Stimulated activated CD8-positive, alpha-beta memory T cell treated with anti-CD3 and anti-CD28 coated beads, Interleukin-12 subunit alpha, Interleukin-12 subunit beta, amount 100 ng/mL, for 1 hour (primary cell): ENCODE measurements at regions not wholly inside any gene's neighbourhood (a gene's known extent, or its start where the extent isn't known, plus 50 kb on each side); places are given as distances from the start of the nearest gene placed in this dataset.
"Not testable (repeated sequence)": the region's sequence is repeated elsewhere in the genome, so short reads cannot be mapped to it uniquely, and the experiment has no call there.

Experiments
- DNase-seq: peaks from one replicate; pipeline ENCODE4 v3.0.0-alpha.2; 2020; ENCODE audit warnings: low read depth

GRCh38 chr10:63675171-63675570 lies 154.0 kb downstream of the REEP3 start:
- no peak for DNase-seq

GRCh38 chr10:63677001-63677400 lies 155.8 kb downstream of the REEP3 start:
- no peak for DNase-seq

- not testable (repeated sequence) for DNase-seq
Measured at GRCh38 chr10:63680545-63680944, 159.3 kb downstream of the REEP3 start.

DNA sequence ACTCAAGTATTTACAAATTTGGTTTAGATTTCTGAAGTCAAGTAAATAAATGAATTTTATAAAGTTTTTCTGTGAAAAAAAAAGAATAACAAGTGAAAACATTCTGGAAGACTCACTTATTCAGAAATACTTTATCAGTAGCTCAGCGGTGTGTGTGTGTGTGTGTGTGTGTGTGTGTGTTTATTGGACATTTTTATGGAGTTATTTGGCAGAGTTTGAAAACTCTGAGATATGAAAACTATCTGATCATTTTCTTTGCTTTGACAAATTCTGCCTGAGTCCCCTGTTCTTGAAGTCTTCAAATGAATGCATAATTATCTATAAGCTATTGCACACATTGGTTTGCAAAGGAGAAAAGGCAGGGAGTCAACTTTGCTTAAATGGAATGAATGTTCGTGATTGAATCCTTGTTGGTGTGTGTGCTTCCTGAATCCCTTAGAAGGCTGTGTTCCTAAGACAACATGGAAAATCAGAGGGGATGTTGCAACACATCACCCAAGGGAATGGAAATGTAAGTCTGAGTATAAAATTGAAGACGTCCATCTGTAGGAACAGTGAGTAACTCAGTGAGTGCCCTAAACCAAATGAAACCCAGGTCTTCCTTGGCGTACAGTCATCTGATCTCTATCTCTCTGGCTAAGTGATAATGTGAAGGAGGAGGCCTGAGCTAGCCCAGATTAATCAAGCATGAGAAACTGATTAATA lies 160.9 kb downstream of the REEP3 start:
- DNase-seq, result no peak

GRCh38 chr10:63682698-63683052 lies 161.5 kb downstream of the REEP3 start:
- not testable (repeated sequence) for DNase-seq

DNA sequence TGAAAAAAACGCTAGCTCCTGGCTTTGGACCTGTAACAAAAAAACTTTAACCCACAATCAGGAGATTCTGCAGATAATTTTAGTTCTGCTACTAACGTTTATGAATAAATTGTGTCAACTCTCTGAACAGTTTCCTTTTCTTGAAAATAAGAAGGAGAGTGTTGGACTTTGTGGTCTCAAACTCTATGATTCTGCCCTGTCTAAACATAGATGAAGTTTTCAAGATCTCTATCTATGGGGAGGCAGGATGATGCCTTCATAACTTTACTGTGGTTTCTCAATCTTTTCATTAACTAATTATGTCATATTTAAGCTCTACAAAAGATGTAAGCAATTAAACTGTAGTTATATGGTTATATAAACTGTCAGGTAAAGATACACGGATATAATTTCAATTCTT lies 162.0 kb downstream of the REEP3 start:
- DNase-seq, result no peak

- no peak for DNase-seq
Measured at GRCh38 chr10:63683686-63684085, 162.5 kb downstream of the REEP3 start.

DNA sequence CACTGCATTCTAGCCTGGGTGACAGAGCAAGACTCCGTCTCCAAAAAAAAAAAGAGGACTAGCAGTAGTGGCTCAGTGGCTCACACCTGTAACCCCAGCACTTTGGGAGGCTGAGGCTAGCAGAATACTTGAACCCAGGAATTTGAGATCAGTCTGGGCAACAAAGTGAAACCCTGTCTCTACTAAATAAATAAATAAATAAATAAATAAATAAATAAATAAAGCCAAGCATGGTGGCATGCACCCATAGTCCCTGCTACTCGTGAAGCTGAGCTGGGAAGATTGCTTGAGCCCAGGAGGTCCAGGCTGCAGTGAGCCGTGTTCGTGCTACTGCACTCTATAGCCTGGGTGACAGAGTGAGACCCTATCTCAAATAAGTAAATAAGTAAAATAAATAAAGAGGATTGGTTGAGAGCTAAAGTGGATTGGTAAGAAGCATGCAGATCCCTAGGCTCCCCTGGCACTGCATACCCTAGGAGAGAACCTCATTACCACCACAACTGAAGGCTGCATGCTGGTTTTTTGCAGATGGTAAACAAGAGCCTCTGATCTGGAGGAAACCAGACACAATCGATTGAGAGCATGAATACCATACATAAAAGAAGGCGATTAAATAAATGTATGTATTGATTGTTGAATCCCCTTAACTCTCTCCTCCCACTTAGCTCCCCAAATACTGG lies 163.2 kb downstream of the REEP3 start:
- no peak for DNase-seq

GRCh38 chr10:63689768-63690167 lies 168.6 kb downstream of the REEP3 start:
- no peak for DNase-seq

- DNase-seq, result no peak
Measured at GRCh38 chr10:63692220-63692896, 171.2 kb downstream of the REEP3 start.

GRCh38 chr10:63693021-63693420 lies 171.8 kb downstream of the REEP3 start:
- not testable (repeated sequence) for DNase-seq

DNA sequence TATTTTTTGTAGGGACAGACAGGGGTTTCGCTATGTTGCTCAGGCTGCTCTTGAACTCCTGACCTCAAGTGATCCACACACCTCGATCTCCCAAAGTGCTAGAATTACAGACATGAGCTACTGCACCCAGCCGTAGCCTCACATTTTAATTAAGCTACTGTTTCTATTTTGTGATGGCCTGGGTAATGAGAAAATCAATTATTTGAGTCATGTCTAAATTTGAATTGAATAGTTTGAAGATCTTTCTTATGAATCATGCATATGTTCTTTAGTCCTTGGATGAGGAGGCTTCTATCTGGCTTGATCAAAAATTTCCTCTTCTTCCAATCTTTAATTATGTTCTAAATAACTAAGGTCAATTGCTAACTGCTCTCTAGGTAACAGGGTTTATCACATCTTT lies 175.0 kb downstream of the REEP3 start:
- no peak for DNase-seq

DNA sequence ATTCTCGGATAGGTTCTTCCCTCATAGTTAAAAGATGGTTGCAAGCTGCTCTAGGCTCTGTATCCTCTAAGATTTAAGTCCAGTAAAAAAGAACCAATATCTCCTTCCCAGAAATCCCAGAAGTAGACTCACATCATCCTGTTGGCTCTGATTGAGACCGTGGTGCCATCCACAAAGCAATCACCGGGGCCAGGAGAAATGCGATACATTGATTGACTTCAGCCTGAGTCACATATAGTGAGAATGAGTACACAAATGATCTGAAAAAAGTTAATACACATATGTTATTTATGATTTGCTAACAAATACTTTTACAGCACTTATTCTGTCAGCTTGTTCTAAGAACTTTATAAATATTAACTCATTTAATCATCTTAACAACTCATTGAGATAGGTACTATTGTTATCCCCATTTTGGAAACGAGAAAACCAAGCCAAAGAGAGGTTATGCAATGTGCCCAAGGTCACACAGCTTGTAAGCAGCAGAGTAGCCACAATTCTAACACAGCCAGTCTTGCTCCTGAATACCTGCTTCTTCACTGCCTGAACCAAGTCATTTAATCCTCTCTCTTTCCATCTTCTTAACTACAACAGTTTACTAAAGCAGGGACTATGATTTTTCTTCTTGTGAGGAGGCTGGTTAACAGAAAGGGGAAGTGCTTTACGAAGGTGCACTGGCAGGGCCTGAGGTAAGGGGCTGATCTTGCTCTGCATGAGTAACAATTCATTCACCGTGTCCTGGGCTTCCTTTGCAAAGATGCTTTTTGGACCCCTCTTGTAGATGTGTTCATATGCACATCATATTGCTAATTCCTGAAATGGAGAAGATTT lies 177.0 kb downstream of the REEP3 start:
- no peak for DNase-seq

GRCh38 chr10:63698787-63699150 lies 177.6 kb downstream of the REEP3 start:
- DNase-seq, result no peak

GRCh38 chr10:63699785-63700613 lies 178.8 kb downstream of the REEP3 start:
- no peak for DNase-seq

DNA sequence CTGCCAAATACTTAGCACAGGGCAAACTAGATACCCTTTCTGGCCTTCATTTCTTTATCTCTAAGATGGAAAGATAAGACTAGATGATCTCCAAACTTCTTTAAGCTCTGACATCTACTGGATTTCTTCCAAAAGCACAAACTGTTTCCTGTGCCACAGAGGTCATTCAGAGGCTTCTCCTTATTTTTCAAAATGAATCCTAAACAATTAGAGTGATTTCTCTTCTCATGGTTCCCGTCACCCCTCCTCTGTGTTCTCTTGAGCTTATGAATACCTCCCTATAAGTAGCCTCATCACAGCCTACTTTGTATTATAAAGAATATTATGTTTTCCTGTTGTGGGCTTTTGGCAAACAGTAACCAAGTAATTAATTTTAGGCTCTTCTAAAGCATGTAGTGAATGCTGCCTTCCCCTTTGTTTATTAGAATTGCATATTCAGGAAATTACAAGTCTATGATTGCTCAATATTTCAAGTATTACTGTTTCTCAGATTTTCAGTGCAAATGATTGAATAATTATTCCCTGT lies 179.5 kb downstream of the REEP3 start:
- no peak for DNase-seq

- no peak for DNase-seq
Measured at GRCh38 chr10:63702092-63702491, 180.9 kb downstream of the REEP3 start.

DNA sequence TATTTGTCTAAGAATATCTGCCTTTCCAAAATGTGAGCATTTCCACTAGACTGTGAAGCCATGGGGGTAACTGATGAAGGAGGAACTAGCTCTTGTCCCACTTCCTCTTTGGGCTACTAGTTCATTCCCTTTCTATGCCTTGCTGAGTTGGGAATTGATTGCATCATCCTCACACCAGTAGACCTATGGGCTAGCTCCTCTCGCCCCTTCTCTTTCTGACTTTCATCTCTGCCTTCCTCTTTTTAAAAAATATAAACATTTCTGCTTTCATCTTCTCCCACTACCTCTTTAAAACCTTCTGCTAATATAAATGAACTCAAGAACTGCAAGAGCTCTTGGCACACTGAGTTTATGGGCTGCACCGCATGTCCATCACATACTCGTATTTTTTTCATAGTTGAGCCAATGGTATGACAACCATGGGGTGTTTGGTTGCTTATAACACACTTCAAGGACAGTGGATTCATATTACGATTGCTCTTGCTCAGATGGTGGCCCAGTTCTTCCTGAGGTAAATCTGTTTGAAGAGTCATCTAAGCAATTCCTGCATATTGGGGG lies 182.0 kb downstream of the REEP3 start:
- no peak for DNase-seq

DNA sequence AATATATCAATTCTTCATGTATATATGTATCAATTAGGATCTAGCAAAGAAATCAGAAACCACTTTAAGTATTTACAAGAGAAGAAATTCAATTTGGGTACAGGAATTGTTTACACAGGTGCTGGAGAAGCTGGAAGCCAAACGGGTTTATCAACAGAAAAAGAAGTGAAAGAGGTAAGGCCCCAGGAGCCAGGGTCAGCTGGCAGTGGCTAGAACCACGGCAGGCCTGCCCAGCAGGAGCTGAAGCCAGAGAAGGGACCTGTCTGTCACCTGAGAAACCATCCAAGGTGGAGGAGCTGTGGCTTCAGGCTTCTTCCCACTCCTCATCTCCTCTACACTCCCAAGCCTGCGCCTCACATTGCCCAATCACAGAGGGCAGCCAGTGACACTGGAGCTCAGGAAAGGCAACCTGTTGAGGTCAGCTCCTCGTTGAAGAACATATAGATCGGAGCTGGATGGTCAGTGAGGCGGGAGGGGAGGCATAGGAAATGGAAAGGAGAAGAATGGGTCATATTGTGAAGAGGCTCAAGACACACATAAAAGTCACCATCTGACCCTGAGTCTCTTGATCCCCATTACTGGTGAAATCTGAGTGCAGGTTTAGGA lies 182.6 kb downstream of the REEP3 start:
- no peak for DNase-seq

DNA sequence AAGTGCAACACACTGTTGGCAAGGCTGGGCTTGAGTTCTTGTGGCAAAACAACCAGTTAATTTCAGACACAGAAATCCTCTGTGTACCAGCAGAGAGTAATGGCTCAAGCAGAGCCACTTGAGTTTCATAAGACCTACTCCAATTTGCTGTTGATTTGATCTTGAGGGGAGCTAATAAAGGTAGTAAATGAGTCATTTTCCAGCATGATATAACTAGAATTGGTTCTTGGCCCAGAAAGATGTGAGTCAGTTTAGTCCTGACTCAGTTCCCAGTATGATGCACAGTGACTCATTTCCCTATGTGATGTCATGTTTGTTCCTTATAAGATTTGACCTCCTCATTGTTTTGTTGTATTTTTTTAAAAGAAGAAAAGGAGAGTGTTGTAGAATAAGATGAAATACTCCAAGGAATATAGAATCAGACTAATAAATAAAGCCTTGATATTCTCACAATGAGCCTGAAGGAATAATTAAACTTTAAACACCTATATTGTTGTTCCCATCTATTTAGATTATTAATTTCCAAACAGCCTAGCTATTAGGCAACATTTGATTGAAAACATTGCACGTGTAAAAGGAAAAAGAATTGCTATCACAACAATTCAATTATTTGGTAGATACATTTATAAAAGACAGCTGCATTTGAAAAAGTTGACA lies 186.2 kb downstream of the REEP3 start:
- DNase-seq, result no peak
